PFSK-1 (cell line): ENCODE measurements at regions not wholly inside any gene's neighbourhood (a gene's known extent, or its start where the extent isn't known, plus 50 kb on each side); places are given as distances from the start of the nearest gene placed in this dataset.

Experiments used
- POLR2AphosphoS5 ChIP-seq: IDR thresholded peaks from 2 replicates; pipeline ENCODE4 v1.6.1; 2012; ENCODE audit warnings: low read depth, mild to moderate bottlenecking, control low read depth, low read length, moderate library complexity
- SIN3A ChIP-seq: IDR thresholded peaks from 2 replicates; pipeline ENCODE4 v1.6.1; 2012; ENCODE audit warnings: mild to moderate bottlenecking, low read length, moderate library complexity, borderline replicate concordance; ENCODE audit not compliant: insufficient read depth
- TF ChIP-seq, protein P1 (sequence below), 2 experiments: IDR thresholded peaks; 2 replicates each; pipeline versions ENCODE4 v1.6.1 to v1.8.0; 2011 to 2012; ENCODE audit warnings: low read depth in 2 of 2, low read length in 2 of 2, control low read depth in 1 of 2, inconsistent platforms in 1 of 2, mild to moderate bottlenecking in 1 of 2, moderate library complexity in 1 of 2; ENCODE audit not compliant: insufficient read depth in 1 of 2

DNA sequence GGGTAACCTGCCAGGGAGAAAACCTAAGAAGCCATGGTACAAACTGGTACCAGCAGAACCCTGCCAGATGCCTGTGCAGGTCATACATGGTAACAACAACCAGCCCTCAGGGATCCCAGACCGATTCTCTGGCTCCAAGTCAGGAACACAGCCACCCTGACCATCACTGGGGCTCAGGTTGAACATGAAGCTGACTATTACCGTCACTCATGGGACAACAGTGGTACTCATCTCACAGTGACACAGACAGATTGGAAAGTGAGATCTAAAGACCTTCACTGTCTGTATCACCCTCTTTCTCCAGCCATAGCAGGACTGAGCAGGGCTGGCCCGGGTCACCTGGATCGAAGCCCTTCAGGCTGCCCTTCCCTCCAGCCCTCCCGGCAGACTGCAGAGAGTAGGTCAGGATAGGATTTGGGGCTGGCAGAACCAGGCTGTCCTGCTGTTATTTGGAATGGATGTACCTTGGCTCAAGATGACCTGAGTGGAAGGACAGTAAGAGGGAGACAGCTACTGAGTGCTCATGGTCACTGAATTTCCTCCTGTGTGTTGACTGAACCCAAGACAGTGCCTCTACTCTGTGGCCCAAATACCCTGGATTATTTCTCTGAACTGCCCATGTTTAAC is 94.7 kb downstream of the GGTLC2 start:
- TF ChIP-seq, protein P1, sequence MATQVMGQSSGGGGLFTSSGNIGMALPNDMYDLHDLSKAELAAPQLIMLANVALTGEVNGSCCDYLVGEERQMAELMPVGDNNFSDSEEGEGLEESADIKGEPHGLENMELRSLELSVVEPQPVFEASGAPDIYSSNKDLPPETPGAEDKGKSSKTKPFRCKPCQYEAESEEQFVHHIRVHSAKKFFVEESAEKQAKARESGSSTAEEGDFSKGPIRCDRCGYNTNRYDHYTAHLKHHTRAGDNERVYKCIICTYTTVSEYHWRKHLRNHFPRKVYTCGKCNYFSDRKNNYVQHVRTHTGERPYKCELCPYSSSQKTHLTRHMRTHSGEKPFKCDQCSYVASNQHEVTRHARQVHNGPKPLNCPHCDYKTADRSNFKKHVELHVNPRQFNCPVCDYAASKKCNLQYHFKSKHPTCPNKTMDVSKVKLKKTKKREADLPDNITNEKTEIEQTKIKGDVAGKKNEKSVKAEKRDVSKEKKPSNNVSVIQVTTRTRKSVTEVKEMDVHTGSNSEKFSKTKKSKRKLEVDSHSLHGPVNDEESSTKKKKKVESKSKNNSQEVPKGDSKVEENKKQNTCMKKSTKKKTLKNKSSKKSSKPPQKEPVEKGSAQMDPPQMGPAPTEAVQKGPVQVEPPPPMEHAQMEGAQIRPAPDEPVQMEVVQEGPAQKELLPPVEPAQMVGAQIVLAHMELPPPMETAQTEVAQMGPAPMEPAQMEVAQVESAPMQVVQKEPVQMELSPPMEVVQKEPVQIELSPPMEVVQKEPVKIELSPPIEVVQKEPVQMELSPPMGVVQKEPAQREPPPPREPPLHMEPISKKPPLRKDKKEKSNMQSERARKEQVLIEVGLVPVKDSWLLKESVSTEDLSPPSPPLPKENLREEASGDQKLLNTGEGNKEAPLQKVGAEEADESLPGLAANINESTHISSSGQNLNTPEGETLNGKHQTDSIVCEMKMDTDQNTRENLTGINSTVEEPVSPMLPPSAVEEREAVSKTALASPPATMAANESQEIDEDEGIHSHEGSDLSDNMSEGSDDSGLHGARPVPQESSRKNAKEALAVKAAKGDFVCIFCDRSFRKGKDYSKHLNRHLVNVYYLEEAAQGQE (IDR thresholded peaks at IDR 0.05; ENCODE audit: insufficient read depth in 1 of 2, low read depth in 2 of 2, low read length in 2 of 2): no peak
- TF ChIP-seq POLR2AphosphoS5 (no peak), SIN3A (no peak)
